Forelimb muscle (tissue), 1 donor: ENCODE measurements at regions not wholly inside any gene's neighbourhood (a gene's known extent, or its start where the extent isn't known, plus 50 kb on each side); places are given as distances from the start of the nearest gene placed in this dataset.

ENCODE experiments used
- DNase-seq: peaks from one replicate; pipeline ENCODE4 v3.0.0-alpha.2; 2013; ENCODE audit warnings: low read depth

DNA sequence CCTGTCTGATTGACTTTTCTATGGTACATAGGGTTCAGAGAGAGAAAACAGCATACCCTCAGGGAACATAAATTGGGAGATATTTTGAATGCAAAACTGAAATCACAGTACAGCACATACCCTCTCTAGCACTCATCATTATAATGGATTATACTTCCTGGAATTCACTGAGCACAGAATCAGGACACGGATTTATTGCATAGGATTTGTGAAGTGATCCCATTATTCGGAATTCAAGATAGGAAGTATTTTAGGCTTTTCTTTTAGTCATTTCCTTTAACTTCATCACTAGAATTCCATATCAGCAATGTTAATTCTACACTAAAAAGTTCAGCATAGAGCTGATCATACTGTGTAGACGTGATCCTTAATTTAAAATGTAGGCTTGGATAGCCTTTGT, 407.0 kb downstream of the PID1 start:
- no peak for DNase-seq

- DNase-seq, result no peak
Observed at GRCh38 chr2:228860601-228861285, 410.3 kb downstream of the PID1 start.

- DNase-seq, result no peak
Observed at GRCh38 chr2:228853151-228853550, 417.9 kb downstream of the PID1 start.

DNA sequence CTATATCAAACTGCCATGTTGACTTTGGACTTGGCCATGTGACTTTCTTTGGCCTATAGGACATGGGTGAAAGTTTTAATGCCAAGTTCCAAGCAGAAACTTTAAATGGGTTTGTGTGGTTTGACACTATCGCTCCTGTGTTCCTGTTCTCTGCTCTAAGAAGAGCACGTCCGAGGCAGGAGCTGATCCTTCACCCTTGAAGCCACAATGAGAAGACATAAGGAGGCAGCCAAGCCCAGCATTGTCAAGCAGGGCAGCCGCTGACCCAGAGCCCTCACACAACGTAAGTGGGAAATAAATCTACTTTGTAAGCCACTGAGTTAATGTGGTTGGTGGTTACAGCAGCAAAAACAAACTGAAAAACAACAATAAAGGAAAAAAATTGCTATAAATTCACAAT, 422.4 kb downstream of the PID1 start:
- no peak for DNase-seq

DNA sequence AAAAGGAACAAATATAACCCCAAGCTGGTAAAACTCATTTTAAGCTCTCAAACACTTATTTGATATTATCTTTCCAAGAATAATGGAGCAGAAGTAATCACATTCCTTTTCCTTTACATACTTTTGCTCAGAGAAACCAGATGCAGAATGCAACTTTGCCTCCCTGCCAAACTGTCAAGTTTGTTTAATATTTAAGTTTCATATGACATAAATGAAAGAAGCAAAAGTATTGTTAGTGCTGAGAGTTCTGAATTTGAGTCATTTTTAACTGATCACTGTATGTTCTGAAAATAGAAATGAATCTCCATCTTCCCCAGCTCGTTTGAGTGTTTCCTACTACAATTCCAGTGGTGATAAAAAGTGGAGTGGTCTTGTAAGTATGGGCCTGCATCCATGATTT, 423.4 kb downstream of the PID1 start:
- no peak for DNase-seq

- DNase-seq, result no peak
Observed at GRCh38 chr2:228846161-228846560, 424.9 kb downstream of the PID1 start.

GRCh38 chr2:228845162-228845925, 425.7 kb downstream of the PID1 start:
- DNase-seq, result no peak

DNA sequence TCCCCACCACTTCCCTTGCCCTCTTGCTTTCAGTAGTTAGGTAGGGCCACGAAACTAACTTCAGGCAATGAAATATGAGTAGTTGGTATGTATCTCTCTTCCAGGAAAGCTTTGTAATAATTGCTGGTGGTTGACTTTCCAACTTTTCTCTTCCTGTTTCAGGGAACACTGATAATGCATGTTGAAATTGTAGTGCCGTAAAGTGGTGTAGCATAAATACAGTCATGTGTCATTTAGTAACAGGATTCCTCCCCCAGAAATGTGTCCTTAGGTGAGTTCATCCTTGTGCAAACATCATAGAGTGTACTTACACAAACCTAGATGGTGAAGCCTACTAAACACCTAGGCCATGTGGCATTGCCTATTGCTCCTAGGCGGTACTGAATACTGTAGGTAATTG, 429.2 kb downstream of the PID1 start:
- no peak for DNase-seq

DNA sequence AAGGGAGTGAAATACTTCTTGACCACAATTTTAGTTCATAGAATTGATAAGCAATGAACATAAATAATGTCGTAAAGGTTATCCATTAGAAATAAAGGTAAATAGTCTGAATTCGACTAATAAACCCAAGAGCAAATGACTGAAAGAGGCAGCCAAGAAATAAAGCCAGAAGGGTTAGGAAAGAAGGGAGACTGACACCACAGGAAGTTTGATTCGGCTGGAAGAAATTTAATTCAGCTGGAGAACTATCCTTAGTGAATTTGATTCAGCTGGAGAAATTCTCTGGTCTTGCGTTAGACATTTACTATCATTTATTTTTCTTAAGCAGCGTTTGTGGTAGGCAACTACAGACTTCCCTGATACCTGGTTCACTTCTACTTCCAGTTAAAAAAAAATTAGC, 429.6 kb downstream of the PID1 start:
- DNase-seq, result no peak

DNA sequence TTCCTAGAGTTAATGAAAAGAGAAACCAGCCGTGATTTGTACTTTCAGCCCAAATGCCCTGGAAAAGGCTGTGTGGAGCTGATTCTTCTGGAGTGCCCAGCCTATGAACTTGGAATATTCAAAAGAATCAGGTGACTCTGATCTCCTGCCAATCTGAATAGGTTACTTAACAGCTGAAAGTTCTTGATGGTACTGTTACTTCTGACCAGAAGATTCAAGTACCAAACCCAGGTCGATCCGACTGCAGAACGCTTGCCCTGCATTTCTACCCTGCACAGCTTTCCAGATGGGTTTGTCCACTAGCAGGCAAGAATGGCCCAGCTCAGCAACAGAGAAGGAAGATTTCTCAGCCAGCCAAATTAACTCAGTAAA, 430.4 kb downstream of the PID1 start:
- no peak for DNase-seq

DNA sequence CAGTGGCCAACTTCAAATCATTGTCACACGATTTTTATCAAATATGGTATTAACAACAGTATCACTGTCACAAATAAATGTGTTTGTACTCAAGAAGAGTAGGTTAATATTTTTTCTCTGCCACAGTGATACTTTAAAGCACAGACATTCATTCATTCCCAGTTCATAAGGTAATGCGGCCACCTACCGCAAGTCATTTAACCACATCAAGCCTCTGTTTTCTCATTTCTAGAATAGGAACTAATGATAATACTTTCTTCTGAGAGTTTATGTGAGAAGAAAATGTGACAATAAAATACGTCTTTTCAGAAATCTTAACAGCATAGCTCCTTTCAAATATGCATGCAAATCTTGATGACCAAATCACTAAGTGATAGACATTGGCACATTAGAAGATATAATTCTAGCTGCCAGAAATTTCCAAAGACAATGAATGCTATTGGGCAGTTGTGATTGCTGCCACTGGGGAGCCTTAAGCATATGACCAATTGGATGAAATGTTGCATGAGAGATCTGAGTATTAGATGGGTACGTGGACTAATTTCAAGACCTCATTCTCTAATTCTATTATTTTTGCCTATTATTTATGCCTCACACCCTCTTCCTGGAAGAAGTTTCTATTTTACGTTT, 430.9 kb downstream of the PID1 start:
- no peak for DNase-seq

DNA sequence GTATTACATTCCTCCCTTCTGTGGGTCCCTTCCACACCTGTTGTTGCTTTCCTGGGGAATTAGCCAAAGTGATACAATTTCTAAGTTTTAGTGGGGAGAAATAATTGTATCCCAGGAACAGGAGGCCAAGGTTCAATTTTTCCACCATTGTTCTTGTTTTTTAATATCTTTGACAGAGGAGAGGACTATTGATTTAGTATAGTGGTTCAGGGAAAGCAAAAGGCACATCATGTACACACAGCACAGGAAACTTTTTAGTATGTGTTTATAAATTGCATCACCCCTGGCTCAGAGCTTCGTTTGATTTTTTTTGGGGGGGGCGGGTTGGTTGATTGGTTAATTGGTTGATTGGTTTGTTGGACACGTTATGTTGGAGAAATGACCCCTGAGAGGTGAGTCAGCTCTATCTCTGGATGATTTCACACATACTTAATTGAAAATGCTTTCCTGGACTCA, 431.6 kb downstream of the PID1 start:
- no peak for DNase-seq

- no peak for DNase-seq
Observed at GRCh38 chr2:228838819-228839218, 432.3 kb downstream of the PID1 start.

DNA sequence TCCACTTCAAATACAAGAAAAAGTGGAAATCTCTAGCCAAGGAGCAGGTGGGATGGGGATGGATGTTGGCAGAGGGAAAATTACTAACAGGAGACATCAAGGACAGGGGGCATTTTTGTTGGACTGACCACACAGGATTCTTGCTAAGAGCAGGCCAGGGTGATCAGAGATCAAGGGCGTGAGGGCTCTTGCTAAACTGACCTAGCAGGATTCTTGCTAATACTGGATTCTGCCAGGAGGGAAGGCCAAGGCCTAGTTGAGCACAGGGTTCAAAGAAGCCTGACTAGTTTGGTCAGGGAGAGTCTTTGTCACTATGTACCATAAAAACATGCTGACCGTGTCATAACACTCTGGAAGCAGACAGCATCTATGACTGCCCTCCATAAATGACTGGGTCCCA, 442.7 kb downstream of the PID1 start:
- DNase-seq, result no peak

DNA sequence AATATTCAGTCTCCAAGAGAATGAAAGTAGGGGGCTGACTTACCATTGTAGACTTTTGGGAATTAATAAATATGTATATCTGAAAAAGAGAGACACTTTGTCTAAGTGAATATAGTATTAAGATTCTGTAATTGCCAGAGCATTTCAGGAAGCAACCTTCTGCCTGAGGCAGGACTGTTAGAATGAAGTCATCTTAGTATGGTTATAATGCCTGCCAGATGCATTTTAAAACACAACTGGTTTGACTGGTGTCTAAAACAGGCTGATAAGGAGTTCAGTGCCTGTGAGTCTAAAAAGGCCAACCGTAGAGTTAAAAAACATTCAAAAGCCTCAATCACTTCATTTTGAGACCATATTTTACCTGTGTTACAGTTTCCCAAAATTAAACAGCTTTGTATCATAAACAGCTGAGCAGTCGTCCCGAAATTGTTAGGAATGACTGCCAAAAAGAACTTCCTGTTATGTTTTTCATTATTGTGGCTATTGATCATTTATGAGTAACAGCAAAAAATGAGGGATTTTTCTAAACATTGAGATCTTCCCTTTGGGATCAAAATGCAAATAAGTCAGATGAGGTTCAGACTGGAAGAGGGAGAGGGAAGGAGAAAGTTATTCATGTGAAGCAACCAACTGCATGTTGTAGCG, 443.9 kb downstream of the PID1 start:
- no peak for DNase-seq

DNA sequence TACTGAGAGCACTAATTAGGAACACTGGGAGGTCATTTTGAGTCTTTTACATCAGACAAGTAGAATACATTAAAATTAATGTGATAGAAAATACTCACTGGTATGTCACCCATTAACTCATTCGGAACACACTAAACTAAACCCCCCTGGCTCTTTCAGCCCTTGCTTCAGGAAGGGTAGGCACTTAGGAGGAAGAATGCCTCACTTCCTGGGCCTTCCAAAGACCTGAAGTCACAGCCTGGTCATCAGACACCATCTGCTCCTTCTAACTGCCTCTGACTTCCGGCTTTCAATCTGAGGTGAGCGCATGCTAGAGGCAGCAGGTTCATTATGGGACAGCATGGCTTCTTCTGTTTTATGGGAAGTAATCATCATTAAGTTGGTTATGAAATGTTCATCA, 451.4 kb downstream of the PID1 start:
- no peak for DNase-seq

GRCh38 chr2:228802181-228803071, 468.7 kb downstream of the PID1 start:
- DNase-seq, result no peak

- no peak for DNase-seq
Observed at GRCh38 chr2:228801451-228801850, 469.6 kb downstream of the PID1 start.

DNA sequence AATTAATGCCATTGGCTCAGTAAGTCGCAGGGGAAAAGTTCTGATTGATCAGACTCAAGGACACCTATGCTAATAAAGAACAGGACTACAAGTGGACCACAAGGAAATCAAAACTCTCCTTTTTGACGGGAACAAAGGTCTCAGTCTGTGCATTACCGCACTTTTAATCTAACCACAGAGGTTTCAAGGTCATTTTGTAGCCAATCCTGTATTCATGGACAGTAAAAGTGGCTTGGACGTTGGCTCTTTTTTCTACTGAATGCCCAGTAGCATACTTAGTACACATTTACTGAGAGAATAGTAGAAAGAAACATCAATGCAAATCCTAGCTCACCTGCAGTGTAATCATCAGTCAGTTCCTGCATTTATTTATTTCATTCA, 471.9 kb downstream of the PID1 start:
- no peak for DNase-seq

DNA sequence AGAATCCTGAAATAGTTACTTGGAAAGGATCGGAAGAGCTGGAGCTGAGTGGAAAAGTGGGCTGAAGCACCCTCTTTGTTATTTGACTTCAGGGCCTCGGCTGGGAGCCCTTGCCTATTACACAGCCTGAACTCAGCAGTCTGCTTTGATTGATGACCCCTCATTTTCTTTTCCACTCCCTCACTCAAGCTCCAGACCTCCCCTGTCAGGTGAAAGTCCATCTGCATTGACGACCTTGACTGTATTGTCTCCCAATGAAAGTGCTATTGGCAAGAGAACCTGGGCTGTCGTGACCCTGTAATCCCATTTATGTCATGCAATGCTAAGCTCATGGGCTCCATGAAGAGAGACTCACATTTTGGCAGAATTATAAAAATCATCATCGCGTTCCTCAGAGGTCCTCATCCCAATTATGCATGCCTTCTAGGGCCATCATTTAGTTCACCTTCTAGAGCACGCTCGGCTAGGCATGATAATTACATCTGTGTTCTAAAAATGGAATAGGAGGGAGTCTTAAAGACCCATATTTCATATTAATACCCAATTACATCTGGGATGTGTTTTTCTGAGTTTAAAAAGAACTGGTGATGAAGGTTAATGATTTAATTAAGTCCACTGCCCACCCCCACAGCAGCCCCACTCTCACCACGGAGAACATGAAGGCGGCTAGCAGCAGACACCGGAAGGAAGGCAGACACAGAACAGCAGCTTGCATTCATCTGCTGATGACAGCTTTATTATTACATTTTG, 472.5 kb downstream of the PID1 start:
- DNase-seq, result no peak

DNA sequence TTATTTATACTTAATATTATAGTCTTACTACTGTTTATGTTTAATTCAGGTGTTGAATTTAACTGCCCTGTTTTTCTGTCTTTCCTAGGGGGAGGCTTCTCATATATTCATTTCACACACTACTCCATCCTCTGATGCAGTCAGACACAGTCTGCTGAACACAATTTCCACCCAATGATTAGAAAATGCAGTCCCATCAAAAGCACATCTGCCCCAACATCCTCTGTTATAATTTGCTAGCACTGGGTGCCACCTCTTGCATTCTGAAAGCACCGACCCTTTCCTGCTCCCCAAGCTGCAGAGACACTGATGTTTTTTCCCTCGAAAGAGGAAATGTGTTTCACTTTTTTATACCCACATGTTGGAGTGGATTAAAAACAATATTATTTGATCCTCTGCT, 474.7 kb downstream of the PID1 start:
- no peak for DNase-seq
